Amniotic stem cell (primary cell): ENCODE measurements at regions not wholly inside any gene's neighbourhood (a gene's known extent, or its start where the extent isn't known, plus 50 kb on each side); places are given as distances from the start of the nearest gene placed in this dataset.

ENCODE experiments used
- DNase-seq: peaks from one replicate; lab custom pipeline; 2025; lab: John Stamatoyannopoulos, UW

DNA sequence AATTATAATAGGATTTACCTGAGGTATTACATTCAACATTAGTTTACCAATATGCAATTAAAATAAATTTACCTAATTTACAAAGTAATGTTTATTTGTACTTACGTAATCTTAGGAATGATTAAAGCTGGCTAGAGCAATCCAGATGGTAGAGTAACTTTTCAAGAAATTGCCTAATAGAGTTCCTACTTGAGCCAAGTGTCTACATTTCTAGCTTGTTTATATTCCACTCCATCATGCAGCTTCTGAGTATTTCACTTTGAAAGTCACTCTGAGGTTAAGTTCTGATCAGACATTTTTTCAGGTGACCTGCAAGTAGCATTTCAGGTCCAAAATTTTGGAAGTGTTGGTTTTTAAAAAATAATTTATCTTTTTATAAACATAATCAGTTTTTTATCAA lies 1080.7 kb downstream of the TRHDE start:
- no peak for DNase-seq

DNA sequence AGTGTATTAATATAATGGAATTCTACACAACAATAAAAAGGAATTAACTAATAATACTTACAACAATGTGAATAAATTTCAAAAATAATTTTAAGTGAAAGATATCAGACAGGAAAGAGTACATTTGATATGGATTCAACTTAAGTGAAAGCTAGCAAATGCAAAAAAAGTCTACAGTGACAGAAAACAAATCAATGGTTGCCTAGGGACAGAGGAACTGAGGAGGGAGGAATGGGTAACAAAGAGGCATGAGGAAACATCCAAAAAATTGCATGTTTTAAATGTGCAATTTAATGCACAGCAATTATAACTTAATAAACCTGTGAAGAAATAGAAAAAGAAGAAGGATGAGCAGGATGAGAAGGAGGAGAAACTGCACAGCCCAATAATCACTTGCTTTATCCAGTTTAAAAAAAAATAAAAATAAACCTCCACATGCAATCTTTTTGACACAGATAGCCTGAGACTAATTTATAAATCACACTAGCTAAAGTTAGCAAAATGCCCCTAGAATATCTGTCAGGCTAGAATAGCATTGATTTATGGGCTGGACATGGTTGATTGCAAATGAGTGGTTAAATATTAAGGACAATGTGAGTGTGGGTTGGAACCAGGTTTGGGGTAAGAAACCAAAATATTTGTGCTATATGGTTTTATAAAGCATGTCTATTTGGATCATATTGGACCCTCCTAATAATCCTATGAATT lies 1089.1 kb downstream of the TRHDE start:
- DNase-seq, result no peak

DNA sequence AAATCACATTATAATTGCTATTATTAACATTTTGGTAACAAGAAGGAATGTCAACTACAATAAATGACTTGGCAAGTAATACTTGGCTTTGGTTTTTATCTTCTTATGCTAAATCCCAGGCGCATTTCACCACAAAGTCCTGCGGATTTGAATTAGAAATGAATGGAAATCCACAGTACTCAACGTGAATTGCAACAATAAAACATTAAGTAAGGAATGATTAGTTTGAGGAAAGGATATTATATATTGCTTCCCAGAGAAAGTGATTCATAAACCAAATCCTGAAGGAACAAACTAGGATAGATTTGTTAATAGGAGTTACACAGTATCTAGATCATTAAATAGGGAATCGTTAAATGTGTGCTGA lies 1089.7 kb downstream of the TRHDE start:
- DNase-seq, result no peak

DNA sequence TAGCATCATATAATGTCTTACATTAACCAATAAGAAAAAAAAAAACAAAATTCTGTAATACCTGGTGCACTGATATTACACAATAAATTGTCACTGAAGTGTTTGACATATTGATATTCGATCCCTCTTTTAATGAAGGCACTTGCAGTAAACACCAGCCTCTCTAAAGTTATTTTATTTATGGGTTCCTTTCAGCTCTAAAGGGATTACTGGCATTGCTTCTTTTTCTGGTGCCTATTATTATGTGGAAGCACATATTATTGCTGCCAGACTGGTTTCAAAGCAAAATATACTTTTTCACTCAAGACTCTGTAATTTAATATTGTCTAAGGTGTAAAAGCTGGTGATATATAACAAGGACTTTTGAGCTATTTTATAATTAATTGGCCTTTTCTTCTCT lies 1090.5 kb downstream of the TRHDE start:
- DNase-seq, result no peak

DNA sequence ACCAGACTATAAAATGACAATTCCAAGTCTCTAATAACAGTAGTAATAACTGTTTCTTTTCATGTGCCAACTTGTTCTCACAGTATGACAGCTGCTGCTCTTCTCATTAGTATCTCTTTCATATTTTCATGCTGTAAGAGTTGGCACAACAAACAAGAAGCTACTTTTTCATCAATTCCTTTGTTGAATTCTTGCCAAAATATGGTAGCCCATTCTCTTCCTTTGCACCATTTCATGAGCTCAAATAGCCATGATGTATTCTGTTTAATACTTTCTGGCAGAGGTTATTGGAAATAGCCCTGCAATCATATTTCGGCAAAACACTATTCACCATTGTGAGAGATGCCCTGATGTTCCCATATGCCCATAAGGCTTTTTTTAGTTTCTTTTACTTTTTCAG lies 1100.7 kb downstream of the TRHDE start:
- no peak for DNase-seq

DNA sequence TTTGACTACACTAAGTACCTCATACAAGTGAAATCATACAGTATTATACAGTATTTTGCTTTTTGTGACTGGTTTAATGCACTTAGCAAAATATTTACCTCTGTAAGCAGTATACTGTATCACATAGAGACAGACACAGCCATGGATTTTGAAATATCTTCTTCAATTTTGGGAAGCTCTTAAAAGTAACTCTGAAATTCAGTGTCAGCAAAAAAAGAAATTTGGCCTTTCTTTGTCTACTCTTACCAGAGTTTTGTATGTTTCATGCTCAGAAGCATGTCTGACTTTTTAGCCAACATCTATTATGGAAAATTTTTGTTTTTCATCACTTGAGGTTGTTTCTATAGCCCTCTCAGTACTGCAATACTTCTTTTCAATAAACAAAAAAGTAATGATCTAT lies 1102.2 kb downstream of the TRHDE start:
- no peak for DNase-seq

DNA sequence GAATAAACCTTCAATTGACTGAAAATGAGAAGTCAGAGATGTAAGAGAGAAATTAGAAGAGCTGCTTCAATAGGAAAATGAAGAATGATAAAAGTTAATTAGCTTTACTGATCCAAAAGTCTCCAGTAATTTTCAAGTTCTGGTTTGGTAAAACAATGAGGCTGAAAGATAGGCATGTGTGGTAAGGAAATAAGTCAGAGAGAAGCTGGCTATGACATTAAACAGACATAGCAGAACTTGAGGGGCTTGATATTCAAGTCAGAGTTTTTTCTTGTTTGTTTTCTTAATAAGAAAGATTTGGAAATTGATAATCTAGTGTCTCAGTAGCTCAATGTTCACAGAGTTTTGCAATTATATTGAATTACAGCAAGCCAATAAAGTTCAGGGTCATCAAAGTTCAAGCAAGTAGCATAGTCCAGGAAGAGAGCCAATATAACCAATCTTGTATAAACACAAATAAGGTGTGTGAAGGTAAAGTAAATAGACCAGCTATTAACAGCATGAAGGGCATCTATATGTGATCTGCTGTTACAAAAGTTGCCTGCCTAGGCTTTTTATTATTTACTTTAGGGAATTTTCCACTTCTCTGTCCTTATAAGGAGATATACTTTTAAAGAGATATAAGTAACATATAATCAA lies 1111.5 kb downstream of the TRHDE start:
- DNase-seq, result no peak

DNA sequence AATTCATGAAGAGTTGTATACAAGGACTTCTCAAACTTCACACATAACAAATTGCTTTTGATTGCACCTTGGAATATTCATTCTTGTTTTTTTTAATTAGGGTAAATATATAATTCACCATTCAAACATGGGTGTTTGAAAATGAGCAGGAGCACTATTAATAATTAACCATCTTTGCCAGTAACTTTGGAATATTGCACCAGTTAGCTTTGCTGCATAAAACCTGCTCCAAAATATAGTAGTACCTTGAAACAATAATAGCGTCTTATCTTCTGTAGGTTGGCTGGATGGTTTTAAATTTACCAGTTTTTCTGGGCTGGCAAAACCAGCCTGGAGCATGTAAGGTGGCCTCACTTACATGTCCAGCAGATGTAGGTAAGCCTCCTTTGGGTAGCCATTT lies 1112.4 kb downstream of the TRHDE start:
- no peak for DNase-seq

DNA sequence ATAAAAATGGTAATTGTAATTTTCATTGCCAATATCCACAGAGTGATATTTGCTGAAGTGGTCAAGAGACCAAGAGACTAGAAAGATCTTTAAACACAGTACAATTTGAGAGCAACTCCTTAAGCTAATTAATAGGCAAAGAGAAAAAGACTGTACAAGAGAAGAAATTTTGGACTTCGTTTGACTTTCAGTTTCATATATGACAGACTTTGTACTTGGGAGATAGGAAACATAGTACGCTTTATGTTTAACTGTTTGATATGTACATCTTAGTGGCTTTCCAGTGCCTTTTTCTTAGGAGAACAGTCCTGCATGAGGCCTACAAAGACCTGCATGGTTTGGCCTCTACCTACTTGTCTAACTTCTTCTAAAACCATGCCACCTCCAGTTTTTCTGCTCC lies 1118.1 kb downstream of the TRHDE start:
- no peak for DNase-seq

DNA sequence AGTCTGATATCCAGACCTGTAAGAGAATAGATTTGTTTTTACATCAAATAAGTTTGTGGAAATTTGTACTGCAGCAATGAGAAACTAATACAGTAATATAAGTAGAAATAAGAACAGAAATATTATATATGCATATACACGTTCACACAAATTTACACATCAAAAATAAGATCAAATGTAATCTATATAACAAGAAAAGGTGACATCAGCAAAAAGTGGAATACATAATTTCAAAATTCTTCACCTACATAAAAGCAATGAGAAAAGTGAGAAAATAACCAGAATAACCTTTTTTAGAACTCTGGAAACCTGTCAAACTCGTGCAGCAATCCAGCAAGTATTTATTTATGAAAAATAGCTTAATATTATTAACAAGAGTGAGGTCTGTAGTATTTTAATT lies 1124.6 kb upstream of the ATXN7L3B start:
- DNase-seq, result no peak

DNA sequence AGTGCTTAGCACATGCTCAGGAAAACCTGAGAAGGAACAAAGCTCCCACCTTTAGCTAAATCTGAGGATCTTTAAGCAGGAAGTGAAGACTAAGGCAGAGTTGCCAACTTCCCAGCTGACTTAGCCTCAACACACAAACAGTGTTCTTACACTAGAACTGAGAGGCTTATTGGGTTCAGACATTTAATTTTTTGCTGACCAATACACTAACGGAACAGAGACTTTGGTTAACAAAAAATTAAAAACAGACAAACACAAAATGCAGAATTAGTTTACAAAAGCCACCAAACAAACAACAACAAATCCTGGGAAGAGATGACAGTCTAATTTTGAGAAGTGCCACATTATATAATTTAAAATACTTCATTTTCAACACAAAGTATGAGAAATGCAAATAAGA lies 1123.7 kb upstream of the ATXN7L3B start:
- no peak for DNase-seq

DNA sequence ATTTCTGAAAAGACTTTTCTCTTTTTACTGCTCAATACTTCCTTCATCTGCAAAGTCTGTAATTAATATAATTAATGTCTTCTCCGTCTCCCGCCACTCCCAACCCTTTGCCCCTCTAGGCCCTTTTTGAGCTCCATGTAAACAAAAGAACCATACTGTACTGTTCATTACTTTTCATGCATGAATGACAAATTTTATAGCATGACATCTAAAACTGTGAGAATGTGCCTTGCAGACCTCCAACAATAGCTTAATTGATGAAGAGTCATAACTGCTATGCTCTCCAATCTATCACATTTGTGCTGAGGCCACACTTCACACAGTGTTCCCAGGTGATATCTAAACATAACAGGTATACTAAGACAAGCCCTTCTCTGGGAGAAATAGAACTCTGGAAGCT lies 1122.7 kb upstream of the ATXN7L3B start:
- no peak for DNase-seq

DNA sequence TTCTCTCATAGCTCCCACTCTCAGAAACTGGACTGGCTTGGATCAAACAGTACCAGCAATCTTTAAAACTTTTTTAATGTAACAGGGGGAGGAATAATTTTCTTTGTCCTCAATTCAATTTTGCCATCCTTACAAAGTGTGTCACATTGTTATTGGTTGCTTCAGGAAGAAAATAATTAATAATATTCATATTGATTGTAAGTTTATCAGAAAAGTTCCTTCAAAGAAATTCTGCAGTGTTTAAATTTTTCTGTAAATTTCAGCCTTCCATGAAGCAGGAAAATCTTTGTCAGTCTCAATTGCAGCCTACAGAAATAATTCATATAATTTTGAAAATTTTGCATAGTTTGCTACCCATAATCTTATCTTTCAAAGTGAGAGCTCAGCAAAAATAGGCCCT lies 1119.1 kb upstream of the ATXN7L3B start:
- DNase-seq, result no peak

DNA sequence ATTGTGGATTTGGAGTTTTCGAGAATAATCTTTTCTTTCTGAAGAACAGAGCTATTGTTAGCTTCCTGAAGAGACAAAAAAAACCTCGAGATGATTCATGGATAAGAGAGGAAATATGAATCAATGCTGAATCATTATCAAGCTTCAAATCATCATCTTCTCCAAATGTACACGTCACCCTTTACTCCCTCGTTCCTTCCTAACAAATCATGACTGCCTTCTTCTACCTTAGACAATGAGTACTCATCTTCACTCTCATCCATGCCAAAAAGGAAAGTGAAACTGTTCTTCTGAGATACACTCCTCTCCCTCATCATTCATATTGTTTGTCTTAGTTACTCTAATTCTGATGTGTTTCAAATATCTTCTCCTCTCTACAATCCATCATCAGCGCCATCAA lies 1115.8 kb upstream of the ATXN7L3B start:
- DNase-seq, result no peak

DNA sequence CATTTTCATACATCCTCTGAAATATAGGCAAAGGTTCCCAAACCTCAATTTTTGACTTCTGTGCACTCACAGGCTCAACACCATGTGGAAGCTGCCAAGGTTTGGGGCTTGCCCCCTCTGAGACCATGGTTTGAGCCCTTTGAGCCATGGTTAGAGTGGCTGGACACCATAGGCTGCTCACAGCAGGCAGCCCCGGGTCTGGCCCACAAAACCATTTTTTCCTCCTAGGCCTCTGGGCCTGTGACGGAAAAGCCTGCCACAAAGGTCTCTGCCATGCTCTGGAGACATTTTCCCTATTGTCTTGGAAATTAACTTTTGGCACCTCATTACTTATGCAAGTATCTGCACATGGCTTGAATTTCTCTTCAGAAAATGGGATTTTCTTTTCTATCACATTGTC lies 1113.2 kb upstream of the ATXN7L3B start:
- DNase-seq, result no peak

DNA sequence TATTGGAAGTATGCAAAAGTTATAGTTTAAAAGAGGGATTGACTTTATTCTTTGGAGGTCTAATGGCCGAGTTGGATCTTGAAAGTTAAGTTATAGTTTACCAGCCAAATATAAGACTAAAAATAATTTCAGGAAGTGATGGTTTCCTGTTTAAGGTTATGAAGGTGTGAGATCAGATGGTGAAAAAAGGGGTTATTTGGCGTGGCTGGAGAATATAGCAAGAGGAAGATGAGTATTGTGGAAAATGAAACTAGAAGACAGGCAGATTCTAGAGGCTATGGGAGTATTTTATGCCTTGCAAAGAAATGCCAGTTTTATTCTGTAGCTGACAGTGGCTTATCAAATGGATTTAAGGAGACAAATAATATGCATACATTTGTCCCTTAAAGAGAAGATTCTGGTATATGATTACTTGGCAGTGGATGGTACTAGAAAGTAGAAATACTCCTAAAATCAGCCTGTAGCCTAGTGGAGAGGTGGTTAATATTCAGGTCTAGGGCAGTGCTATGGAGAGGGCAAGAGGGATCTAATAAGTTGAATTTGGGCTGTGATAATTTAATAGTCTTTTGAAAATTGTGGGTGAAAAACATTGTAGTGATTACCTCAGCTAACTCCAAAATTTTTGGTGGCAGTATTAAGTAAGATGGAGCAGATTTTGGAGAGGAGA lies 1091.8 kb upstream of the ATXN7L3B start:
- DNase-seq, result no peak

DNA sequence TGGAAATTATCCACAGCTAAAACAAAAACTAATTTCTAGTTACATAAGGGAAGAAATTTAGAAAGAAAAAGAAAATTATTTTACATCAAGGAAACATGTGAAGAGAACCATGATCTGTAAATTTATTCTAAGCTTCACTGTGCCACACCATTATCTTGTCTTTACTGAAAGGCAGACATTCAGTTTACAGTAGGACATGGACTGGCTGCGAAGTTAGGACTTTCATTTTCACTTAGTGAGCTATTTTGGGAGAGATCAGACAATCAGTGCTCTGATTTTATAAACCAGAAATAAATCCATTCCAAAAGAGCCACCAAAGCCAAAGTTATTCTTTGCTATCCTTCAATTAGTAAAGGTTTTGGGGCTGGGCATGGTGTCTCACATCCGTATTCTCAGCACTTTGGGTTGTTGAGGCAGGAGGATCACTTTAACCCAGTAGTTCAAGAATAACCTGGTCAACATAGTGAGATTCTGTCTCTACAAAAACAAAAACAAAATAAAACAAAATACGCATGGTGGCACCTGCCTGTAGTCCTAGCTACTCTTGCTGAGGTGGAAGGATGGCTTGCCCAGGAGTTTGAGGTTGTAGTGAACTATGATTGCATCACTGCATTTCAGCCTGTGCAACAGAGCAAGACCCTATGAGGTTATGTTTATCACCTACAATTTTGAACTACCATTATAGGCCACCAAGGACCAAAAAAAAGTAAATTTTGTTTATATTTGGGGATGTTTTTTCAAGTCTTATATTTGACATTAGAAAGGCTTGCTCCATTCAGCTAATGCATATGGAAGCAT lies 1084.8 kb upstream of the ATXN7L3B start:
- no peak for DNase-seq

DNA sequence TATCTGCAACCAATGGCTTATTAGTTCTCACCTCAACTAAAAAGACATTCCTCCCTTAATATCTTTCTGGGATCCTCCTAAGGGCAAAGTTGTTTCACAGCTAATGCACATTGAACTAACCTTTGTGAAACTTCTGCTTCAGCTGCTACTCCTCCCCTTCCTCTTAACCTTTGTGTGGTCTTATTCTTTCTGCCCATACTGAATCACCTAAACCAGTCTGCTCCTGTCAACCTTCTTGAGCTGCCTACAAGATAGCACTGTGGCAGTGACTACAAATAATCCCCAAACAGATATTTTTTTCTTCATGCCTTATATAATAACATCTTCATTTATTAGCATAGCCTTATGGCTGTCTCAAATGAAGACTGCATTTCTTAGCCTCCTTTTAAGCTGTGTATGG lies 1077.4 kb upstream of the ATXN7L3B start:
- no peak for DNase-seq

DNA sequence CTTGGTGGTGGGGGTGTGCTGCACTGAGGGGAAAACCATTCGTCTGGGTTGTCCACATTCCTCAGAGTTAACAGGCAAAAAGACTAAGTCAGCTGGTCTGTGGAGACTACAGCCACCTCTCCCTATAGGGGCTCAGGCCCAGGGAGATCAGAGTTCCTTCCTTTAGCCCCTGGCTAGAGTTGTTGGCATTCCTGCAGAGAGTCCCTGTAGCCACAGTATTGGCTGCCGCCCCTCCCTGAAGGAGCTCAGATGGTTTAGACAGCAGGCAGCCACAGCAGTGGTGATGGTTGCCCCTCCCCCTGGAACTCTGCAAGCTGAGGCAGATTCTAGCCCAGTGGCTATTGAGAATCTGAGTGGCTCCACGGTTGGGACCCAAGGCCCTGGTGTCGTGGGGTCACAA lies 1072.5 kb upstream of the ATXN7L3B start:
- no peak for DNase-seq

DNA sequence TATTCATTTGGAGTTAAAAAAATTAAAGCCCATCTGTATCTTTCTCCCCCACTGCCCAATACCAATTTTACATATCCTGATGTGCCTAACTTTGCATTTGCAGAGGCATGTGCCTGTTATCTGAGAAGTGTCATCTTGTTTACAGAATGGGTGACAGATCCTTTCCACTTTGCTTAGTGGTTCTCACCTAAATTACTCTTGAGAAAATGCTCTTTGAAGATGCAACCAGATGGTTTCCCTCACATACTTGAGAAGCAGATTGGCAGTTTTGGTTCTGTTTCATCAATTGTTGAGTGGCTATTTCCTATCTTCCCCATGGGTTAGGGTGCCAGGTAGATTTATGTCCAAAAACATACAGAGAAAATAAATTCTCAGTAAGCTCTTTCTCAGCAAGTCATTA lies 1051.4 kb upstream of the ATXN7L3B start:
- DNase-seq, result no peak

DNA sequence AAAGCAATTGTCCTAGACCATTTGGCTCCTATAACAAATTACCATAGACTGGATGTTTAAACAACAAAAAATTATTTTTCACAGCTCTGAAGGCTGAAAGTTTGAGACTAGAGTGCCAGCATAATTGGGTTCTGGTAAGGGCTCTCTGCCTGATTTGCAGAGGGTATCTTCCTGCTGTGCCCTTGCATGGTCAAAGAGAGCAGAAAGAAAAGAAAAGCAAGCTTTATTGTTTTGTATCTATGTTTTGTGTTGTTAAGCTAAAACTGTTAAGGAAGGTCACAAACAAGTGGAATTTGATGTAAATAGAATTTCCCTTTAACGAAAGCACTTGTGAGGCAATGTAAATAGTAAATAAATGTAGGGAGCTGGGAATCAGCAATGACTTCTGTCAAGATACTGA lies 1031.0 kb upstream of the ATXN7L3B start:
- no peak for DNase-seq

DNA sequence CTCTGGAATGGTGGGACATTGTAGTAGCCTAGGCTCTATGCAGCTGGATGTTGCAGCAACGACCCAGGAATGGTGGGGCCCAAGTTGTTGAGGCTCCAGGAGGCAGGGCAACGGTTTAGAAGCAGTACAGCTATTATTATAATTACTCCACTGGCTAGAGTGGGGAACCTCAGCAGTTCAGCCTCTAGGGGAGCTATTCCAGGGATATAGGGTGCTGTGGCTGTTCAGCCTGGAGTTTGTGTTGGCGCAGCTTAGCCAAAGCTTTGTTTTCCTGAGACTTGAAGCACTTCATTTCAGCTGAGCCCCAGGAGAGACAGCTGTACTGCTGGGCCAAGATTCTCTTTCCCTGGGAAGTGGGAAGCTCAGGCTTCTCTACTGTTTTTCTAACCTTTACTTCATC lies 1023.0 kb upstream of the ATXN7L3B start:
- no peak for DNase-seq

DNA sequence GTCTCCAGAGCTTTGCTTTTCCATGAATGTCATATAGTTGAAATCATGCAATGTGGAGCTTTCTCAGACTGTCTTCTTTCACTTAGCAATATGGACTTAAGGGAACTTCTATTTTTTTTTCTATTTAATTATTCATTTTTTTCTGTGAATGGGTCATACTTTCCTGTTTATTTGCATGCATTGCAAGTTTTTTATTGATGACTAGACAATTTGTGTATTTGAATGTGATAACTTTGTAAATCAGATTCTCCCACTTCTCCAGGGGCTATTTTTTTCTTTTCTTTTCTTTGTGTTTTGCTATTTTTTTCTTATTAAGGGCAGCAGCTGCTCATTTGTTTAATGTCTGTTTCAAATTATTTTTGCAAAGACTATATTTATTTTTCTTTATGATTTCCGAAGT lies 1019.8 kb upstream of the ATXN7L3B start:
- DNase-seq, result no peak
